ACHN (cell line): ENCODE measurements at regions not wholly inside any gene's neighbourhood (a gene's known extent, or its start where the extent isn't known, plus 50 kb on each side); places are given as distances from the start of the nearest gene placed in this dataset.

Experiments used
- DNase-seq: peaks from one replicate; pipeline ENCODE4 v3.0.0-alpha.2; 2015
- in situ Hi-C: cut with HindIII; loops from 2 replicates; pipeline ENCODE4 v1.10.0; 2017; ENCODE audit warnings: low sequenced_read_pairs, low pct_ligation_motif_present, low pct_unique_long_range_greater_than_20kb

DNA sequence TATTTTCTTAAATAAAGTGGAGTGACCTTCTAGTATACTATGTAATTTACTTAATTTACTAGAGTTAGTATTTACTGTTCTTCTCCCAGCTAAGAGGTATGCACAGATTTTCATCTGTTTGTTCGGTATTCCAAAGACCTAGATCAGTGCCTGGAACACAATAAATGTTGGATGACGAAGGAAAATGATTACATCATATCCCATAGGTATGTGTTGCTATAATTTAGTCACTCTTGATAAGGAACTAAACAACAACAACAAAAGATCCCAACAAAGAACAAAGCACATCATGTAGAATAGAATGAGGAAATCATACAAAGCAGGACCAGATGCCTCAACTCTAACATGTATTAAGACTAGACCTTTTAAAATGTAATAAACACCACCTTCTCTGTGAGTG, 89.6 kb upstream of the ADGRF1 start:
- no peak for DNase-seq
- in situ Hi-C loops, result no loop called here

DNA sequence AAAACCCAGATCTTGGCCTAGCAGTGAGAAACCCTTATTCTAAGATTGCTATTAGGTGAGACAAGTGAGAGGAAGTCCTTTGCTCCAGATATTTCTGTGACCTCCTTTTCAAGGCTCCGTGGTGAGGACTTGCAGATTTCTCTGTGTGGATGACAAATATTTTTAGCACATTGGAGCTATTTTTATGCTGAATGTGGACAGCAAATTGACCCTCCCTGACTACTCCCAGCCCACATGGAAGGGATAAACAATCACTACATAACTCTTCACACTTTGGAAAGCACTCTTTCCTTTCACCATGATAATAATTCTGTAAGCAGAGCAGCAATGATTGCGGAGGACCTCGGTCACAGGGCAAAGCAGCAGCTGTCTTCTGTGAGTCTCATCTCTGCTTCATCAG, 88.0 kb upstream of the ADGRF1 start:
- in situ Hi-C loops, result no loop called here
- DNase-seq, result no peak

DNA sequence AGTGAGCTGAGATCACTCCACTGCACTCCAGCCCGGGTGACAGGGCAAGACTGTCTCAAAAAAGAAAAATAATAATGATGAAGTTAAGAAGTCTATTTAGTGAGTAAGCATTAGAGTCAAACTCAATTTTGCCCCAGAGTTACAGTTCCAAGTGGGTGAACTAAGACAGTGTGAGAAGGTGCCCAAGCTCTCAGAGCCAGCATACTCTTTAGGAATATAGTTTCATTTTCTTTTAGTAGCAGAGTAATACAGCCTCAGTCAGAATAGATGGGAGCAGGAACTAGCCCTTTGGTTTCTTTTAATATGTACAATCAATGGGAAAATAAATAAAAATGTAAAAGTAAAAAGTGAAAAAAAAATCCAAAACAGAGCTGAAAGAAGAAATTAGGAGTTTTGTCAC, 87.0 kb upstream of the ADGRF1 start:
- in situ Hi-C loops, result no loop called here
- no peak for DNase-seq

DNA sequence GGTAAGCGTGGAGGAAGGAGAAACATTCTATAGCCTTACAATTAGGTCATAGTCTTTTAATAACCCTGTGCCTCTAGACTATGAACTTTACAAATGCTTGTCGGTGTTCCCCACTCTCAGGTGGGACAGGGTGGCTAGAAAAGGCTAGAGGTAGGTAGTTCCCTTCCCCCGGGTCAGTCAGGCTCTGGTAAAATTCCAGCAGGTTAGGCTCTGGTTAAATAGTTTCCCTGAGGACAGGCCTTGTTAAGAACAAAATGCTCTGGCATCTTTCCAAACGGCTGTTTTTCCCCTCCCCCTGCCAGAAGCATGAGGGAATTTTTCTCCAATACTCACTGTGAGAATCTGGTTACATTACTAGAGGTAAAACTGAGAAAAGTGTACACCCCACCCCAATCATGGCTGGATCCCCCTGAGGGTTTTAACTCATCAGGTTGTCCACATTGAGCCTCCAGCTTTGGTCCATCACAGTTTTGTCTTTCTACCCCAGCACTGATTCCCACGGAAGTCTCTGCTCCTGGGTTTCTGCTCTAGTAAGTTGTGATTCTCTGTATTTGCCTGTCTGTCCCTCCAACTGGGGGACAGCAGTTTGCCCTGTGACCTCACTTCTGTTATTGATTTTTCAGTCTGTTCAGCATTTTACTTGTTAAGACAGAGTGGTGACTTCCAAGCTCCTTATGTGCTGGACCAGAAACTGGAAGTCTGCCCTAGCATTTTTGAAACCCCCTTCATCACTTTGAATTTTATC, 84.7 kb upstream of the ADGRF1 start:
- no peak for DNase-seq
- in situ Hi-C loops, result no loop called here

DNA sequence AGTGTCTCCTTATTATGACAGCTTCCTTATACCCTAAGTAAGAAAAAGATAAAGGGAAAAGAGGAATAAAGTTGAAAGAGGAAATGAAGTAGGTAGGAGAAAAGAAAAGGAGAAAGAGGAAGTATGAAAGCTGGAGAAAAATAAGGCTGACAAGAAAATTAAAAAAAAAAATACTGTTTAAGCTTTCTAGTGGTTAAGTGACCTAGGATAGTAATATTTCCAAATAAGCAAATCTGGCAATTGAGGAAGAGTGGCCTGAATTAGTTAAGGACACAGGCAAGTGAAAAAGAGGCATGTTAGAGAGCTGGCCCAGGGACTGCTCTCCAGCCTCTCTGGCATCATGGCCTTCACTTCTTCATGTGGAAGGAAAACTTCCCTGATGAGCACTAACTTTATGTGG, 76.5 kb upstream of the ADGRF1 start:
- DNase-seq, result no peak
- in situ Hi-C loops, result no loop called here

GRCh38 chr6:47117314-47117713, 75.2 kb upstream of the ADGRF1 start:
- in situ Hi-C loops, result no loop called here

GRCh38 chr6:47116606-47117005, 74.5 kb upstream of the ADGRF1 start:
- no peak for DNase-seq
- in situ Hi-C loops, result no loop called here

More at GRCh38 chr6:47117314-47117713, 75.2 kb upstream of the ADGRF1 start:
- no peak for DNase-seq

GRCh38 chr6:47116086-47116485, 74.0 kb upstream of the ADGRF1 start:
- no peak for DNase-seq
- in situ Hi-C loops, result no loop called here

DNA sequence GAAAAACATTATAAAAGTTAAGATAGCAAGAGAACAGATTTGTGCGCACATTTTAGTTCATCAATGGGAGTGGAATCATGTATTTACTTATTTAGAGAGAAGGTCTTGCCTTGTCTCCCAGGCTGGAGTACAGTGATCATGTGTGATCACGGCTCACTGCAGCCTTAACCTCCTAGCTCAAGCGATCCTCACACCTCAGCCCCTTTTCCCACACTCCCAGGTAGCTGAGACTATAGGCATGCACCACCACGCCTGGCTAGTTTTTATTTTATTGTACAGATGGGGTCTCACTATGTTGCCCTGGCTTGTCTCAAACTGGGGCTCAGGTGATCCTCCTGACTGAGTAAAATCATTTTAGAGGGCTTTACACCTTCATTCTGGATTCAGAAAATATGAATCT, 72.3 kb upstream of the ADGRF1 start:
- in situ Hi-C loops, result no loop called here
- DNase-seq, result no peak

GRCh38 chr6:47112317-47112716, 70.2 kb upstream of the ADGRF1 start:
- in situ Hi-C loops, result no loop called here

DNA sequence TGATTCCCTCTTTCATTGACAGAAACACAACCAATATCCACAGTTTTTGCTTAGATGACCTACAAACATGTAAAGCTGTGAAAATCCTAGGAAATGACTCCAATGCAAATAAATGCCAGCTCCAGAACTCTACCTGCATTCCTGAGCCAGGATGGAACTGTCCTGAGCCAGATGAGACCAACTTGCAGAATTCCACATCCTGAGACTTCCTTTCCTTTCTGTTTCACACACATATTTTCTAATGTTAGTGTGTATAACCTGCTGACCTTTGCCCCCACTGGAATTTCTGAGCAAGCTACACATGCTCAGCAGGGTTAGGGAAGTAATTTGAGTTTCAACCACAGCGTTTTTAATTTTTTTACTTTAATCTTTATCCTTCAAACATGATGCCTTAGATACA, 69.6 kb upstream of the ADGRF1 start:
- peak; percentile 20 for DNase-seq

More at GRCh38 chr6:47112317-47112716, 70.2 kb upstream of the ADGRF1 start:
- DNase-seq, result no peak

GRCh38 chr6:47109281-47109680, 67.1 kb upstream of the ADGRF1 start:
- DNase-seq, result no peak
- in situ Hi-C loops, result no loop called here

More for the DNA sequence above, 69.6 kb upstream of the ADGRF1 start:
- in situ Hi-C loops, result no loop called here

DNA sequence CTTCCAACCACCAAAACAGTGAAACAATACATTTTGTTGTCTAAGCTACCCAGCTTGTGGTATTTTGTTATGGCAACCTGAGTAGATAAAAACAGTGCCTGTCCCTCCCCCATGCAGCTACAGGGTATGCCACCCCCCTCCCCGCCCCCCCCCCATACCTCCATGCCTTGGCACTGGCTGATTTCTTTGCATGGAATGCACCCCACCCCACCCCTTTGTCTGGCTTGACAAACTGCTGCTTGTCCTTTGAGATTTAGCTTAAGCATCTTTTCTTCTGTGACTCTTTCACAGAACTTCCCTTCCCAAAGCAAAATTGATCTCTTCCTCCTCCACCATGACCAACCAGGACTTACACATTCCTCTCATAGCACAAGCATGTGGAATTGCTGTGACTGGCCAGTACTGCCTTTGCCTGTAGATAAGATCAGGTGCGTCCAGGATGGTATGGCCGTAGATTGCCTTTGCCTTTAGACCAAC, 64.6 kb upstream of the ADGRF1 start:
- in situ Hi-C loops, result no loop called here
- DNase-seq, result no peak

DNA sequence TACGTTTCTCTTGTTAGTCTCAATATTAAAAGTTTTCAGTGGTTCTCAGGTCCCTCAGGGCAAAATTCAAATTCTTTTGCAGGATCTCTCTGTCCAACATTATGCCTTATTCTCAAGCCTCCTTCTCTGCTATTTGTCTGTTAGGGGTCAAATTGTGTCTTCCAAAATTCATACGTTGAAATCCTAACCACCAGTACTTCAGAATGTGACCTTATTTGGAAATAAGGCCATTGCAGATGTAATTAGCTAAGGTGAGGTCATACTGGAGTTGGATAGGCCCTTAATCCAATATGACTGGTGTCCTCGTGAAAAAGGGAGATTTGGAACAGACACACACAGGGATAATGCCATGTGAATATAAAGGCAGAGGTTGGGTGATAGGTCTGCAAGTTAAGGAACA, 64.1 kb upstream of the ADGRF1 start:
- no peak for DNase-seq
- in situ Hi-C loops, result no loop called here

DNA sequence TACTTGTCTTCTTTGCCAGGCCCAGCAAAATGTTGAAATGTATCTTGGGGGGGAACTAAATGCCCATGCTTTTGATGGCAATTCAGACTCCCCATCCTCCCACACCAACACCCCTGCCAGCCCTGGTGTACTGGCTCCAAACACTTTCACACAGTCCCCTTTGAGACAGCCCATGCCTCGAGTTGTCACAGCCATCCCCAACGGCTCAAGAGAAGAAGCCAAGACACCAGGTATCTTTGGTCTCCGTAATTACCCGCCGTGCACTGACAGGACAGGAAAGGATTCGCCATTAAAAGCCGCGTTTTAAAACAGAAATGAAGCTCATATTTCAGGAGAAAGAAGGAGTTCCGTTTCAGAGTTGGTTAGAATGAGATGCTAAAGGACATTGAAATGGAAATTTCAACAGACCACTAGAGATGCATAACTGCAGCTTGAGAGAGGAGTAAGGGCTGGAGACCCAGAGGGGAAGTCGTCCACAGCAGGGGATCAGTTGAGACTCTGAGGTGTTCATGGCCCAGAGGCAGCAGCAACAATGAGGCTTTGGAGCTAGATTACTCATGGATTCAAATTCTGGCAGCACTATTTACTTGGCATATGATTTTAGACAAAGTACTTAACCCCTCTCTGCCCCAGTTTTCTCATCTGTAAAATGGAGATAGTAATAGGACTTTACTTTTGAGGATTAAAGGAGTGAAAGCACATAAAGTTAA, 63.5 kb upstream of the ADGRF1 start:
- in situ Hi-C loops, result no loop called here
- no peak for DNase-seq

GRCh38 chr6:47103931-47104330, 61.8 kb upstream of the ADGRF1 start:
- in situ Hi-C loops, result no loop called here
- DNase-seq, result no peak

DNA sequence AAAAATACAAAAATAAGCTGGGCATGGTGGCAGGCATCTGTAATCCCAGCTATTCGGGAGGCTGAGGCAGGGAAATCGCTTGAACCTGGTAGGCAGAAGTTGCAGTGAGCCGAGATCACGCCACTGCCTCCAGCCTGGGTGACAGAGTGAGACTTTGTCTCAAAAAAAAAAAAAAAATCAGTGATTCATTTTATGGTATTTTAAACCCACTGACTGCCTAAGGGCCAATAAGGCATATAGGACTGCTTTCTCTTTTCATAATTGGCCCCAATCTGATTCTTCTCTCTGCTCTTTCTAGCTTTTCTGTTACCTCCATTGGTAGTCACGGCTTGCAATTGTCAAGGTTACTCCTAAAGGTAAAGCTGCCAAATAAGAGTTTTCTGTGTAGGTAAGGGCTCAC, 60.2 kb upstream of the ADGRF1 start:
- in situ Hi-C loops, result no loop called here

GRCh38 chr6:47098570-47098993, 56.5 kb upstream of the ADGRF1 start:
- no peak for DNase-seq
- in situ Hi-C loops, result loop anchor here (25.0 kb wide), 1 partner anchor 214 kb away; the partner anchor contains the start of gene TNFRSF21

More for the DNA sequence above, 60.2 kb upstream of the ADGRF1 start:
- DNase-seq, result no peak

DNA sequence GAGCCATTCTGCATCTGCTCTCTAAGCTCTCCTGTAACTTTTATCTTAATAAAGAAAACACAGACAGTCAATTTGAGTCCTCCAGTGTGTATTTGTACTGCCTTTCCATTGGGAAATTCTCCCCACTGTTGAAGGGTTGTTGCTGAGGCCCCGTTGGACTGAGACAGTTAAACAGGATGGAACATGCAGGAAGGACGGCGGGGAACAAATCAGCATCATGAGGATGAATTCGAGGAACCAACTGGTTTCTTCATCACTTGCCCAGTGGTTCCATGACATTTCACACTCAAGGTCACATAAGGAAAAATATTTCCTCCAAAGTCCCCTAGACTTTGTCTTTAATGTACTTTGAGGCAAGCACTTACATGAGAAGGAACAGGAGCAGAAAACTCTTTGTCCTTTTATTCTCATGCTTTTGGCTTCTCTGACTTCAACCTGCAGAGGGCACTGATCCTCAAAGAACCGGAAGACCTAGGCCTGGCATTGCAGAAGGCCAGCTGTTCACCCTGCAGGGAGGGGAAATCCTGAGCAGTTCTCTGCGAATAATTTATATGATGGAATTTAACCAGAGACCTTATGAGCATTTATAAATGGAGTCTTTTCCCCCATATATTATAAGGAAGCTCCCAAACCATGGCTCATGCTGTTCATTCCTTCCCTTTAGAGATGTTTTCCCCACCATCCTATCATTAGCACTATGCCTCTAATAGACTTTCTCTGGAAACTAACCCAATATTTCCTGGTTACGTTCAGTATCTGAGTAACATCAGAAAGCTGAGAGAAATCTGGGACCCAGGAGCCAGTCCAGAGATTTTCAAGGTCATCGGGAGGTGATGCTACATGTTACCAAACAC, 55.2 kb upstream of the ADGRF1 start:
- in situ Hi-C loops, result loop anchor here (25.0 kb wide), 1 partner anchor 215 kb away; the partner anchor contains the start of gene TNFRSF21

More for the DNA sequence above, 55.2 kb upstream of the ADGRF1 start:
- peak; percentile 75 for DNase-seq
